T-helper 1 cell treated with Interleukin-12 subunit alpha and Interleukin-12 subunit beta and Interleukin-4 antibody, amounts not matched to agents 30 μg/mL and 1 μg/mL, for 36 hours (primary cell): ENCODE measurements at regions not wholly inside any gene's neighbourhood (a gene's known extent, or its start where the extent isn't known, plus 50 kb on each side); places are given as distances from the start of the nearest gene placed in this dataset.

Experiments
- H3K27ac Mint-ChIP-seq: one replicate; pipeline ENCODE4 v1.8.0; 2021; ENCODE audit warnings: mild to moderate bottlenecking, mixed read lengths
- H3K27me3 Mint-ChIP-seq: one replicate; pipeline ENCODE4 v1.8.0; 2021; ENCODE audit warnings: low read depth, mixed read lengths
- H3K36me3 Mint-ChIP-seq: one replicate; pipeline ENCODE4 v1.8.0; 2021; ENCODE audit warnings: low read depth, mixed read lengths
- H3K4me1 Mint-ChIP-seq: one replicate; pipeline ENCODE4 v1.8.0; 2021; ENCODE audit warnings: low read depth, mixed read lengths
- H3K4me3 Mint-ChIP-seq: one replicate; pipeline ENCODE4 v1.8.0; 2021; ENCODE audit warnings: mild to moderate bottlenecking, moderate library complexity, mixed read lengths
- H3K9me3 Mint-ChIP-seq: one replicate; pipeline ENCODE4 v1.8.0; 2021; ENCODE audit warnings: mixed read lengths

- Mint-ChIP-seq H3K27ac (no peak overlapping the region), H3K9me3 (peaks cover 3% of the 10 kb centered on the region), H3K4me1 (no peaks in the 10 kb centered on the region), H3K4me3 (no peak overlapping the region), H3K36me3 (no peaks in the 10 kb centered on the region), H3K27me3 (no peaks in the 10 kb centered on the region)
Observed at GRCh38 chr22:27483095-27483785, 318.3 kb downstream of the MN1 start.

- H3K9me3 Mint-ChIP-seq, result peaks cover 3% of the 10 kb centered on the region
- no peaks in the 10 kb centered on the region for H3K4me1 Mint-ChIP-seq
- H3K27ac Mint-ChIP-seq, result no peak overlapping the region
- no peaks in the 10 kb centered on the region for H3K27me3 Mint-ChIP-seq
- H3K4me3 Mint-ChIP-seq, result no peak overlapping the region
- H3K36me3 Mint-ChIP-seq, result no peaks in the 10 kb centered on the region
Observed at GRCh38 chr22:27485842-27486241, 315.7 kb downstream of the MN1 start.

- Mint-ChIP-seq H3K27ac (no peak overlapping the region), H3K4me3 (no peak overlapping the region), H3K27me3 (no peaks in the 10 kb centered on the region), H3K4me1 (no peaks in the 10 kb centered on the region), H3K9me3 (peaks cover 19% of the 10 kb centered on the region), H3K36me3 (no peaks in the 10 kb centered on the region)
Observed at GRCh38 chr22:27487600-27488452, 313.7 kb downstream of the MN1 start.

- Mint-ChIP-seq H3K4me1 (no peaks in the 10 kb centered on the region), H3K36me3 (no peaks in the 10 kb centered on the region), H3K4me3 (no peak overlapping the region), H3K9me3 (peaks cover 23% of the 10 kb centered on the region), H3K27ac (no peak overlapping the region), H3K27me3 (no peaks in the 10 kb centered on the region)
Observed at GRCh38 chr22:27488456-27489177, 312.9 kb downstream of the MN1 start.

- Mint-ChIP-seq H3K4me3 (no peak overlapping the region), H3K27ac (no peak overlapping the region), H3K4me1 (no peaks in the 10 kb centered on the region), H3K36me3 (no peaks in the 10 kb centered on the region), H3K9me3 (peaks cover 23% of the 10 kb centered on the region), H3K27me3 (no peaks in the 10 kb centered on the region)
Observed at GRCh38 chr22:27489178-27489675, 312.3 kb downstream of the MN1 start.

- Mint-ChIP-seq H3K27me3 (no peaks in the 10 kb centered on the region), H3K9me3 (peaks cover 23% of the 10 kb centered on the region), H3K4me1 (no peaks in the 10 kb centered on the region), H3K36me3 (no peaks in the 10 kb centered on the region), H3K4me3 (no peak overlapping the region), H3K27ac (no peak overlapping the region)
Observed at GRCh38 chr22:27490080-27490479, 311.5 kb downstream of the MN1 start.

GRCh38 chr22:27491888-27492287, 309.7 kb downstream of the MN1 start:
- Mint-ChIP-seq H3K4me1 (no peaks in the 10 kb centered on the region), H3K9me3 (peaks cover 23% of the 10 kb centered on the region), H3K36me3 (no peaks in the 10 kb centered on the region), H3K27ac (no peak overlapping the region), H3K27me3 (no peaks in the 10 kb centered on the region), H3K4me3 (no peak overlapping the region)

- Mint-ChIP-seq H3K27me3 (no peaks in the 10 kb centered on the region), H3K36me3 (no peaks in the 10 kb centered on the region), H3K9me3 (peaks cover 21% of the 10 kb centered on the region), H3K4me1 (no peaks in the 10 kb centered on the region), H3K27ac (no peak overlapping the region), H3K4me3 (no peak overlapping the region)
Observed at GRCh38 chr22:27492566-27493201, 308.9 kb downstream of the MN1 start.

GRCh38 chr22:27493796-27494195, 307.8 kb downstream of the MN1 start:
- Mint-ChIP-seq H3K27me3 (no peaks in the 10 kb centered on the region), H3K27ac (no peak overlapping the region), H3K9me3 (peaks cover 19% of the 10 kb centered on the region), H3K4me1 (no peaks in the 10 kb centered on the region), H3K36me3 (no peaks in the 10 kb centered on the region), H3K4me3 (no peak overlapping the region)

- no peaks in the 10 kb centered on the region for H3K36me3 Mint-ChIP-seq
- no peak overlapping the region for H3K27ac Mint-ChIP-seq
- no peaks in the 10 kb centered on the region for H3K4me1 Mint-ChIP-seq
- peaks cover 19% of the 10 kb centered on the region for H3K9me3 Mint-ChIP-seq
- H3K27me3 Mint-ChIP-seq, result no peaks in the 10 kb centered on the region
- no peak overlapping the region for H3K4me3 Mint-ChIP-seq
Observed at GRCh38 chr22:27494785-27495184, 306.8 kb downstream of the MN1 start.

- Mint-ChIP-seq H3K36me3 (no peaks in the 10 kb centered on the region), H3K4me1 (no peaks in the 10 kb centered on the region), H3K4me3 (no peak overlapping the region), H3K9me3 (peaks cover 19% of the 10 kb centered on the region), H3K27me3 (no peaks in the 10 kb centered on the region), H3K27ac (no peak overlapping the region)
Observed at GRCh38 chr22:27495325-27495724, 306.2 kb downstream of the MN1 start.

GRCh38 chr22:27499121-27499520, 302.4 kb downstream of the MN1 start:
- H3K27ac Mint-ChIP-seq, result no peak overlapping the region
- no peaks in the 10 kb centered on the region for H3K9me3 Mint-ChIP-seq
- no peaks in the 10 kb centered on the region for H3K27me3 Mint-ChIP-seq
- H3K4me1 Mint-ChIP-seq, result no peaks in the 10 kb centered on the region
- H3K36me3 Mint-ChIP-seq, result no peaks in the 10 kb centered on the region
- H3K4me3 Mint-ChIP-seq, result no peak overlapping the region

GRCh38 chr22:27501191-27501936, 300.2 kb downstream of the MN1 start:
- H3K36me3 Mint-ChIP-seq, result no peaks in the 10 kb centered on the region
- H3K27ac Mint-ChIP-seq, result no peak overlapping the region
- H3K4me1 Mint-ChIP-seq, result no peaks in the 10 kb centered on the region
- H3K27me3 Mint-ChIP-seq, result no peaks in the 10 kb centered on the region
- no peak overlapping the region for H3K4me3 Mint-ChIP-seq
- H3K9me3 Mint-ChIP-seq, result no peaks in the 10 kb centered on the region

GRCh38 chr22:27502327-27502726, 299.2 kb downstream of the MN1 start:
- Mint-ChIP-seq H3K27me3 (no peaks in the 10 kb centered on the region), H3K4me3 (no peak overlapping the region), H3K36me3 (no peaks in the 10 kb centered on the region), H3K27ac (no peak overlapping the region), H3K4me1 (no peaks in the 10 kb centered on the region), H3K9me3 (no peaks in the 10 kb centered on the region)
